DND-41 (cell line): ENCODE measurements at regions not wholly inside any gene's neighbourhood (a gene's known extent, or its start where the extent isn't known, plus 50 kb on each side); places are given as distances from the start of the nearest gene placed in this dataset.

Experiments
- CTCF ChIP-seq: IDR thresholded peaks from 2 replicates; pipeline ENCODE4 v1.5.1; 2012; ENCODE audit warnings: borderline replicate concordance, low read length, moderate library complexity, mild to moderate bottlenecking; ENCODE audit not compliant: poor library complexity, severe bottlenecking; ENCODE audit errors: extremely low read depth
- EZH2 ChIP-seq: IDR thresholded peaks from 3 replicates; pipeline ENCODE4 v1.6.1; 2012; ENCODE audit warnings: borderline replicate concordance, low read depth, mild to moderate bottlenecking, moderate library complexity, low read length, inconsistent platforms; ENCODE audit not compliant: severe bottlenecking

DNA sequence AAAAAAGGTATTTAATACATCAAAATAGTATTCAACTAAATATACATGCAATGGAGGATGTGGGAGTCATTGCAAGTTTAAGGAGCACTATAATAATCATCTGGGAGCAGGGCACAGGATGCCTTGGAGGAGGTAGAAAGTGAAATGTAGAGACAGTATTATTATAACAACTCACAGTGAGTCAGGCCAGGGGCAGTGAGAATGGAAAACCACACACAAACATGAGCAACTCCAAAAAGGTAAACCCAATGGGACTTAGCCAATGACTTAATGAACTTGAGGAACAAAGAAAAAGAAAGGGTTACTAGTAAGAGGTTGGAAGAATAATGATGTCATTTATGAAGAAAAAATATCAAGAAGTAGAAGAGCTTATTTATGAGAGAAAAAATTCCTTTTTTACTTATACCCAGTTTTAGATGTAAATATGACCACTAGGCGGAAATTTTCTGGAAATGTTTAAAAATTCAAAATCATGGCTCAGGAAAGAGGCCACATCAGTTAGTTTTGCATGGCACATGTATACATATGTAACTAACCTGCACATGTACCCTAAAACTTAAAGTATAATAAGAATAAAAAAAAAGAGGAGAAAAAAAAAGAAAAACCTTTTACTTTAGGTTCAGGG lies 389.3 kb downstream of the SUCLA2 start:
- TF ChIP-seq CTCF (no peak), EZH2 (no peak)
